GM18868 (cell line): ENCODE measurements at regions not wholly inside any gene's neighbourhood (a gene's known extent, or its start where the extent isn't known, plus 50 kb on each side); places are given as distances from the start of the nearest gene placed in this dataset.

Source experiments
- ATAC-seq: cut with Tn5 transposase; IDR thresholded peaks from one replicate; pipeline ENCODE4 v1.9.1; 2021; ENCODE audit warnings: mild to moderate bottlenecking, moderate library complexity; ENCODE audit not compliant: unreplicated experiment

DNA sequence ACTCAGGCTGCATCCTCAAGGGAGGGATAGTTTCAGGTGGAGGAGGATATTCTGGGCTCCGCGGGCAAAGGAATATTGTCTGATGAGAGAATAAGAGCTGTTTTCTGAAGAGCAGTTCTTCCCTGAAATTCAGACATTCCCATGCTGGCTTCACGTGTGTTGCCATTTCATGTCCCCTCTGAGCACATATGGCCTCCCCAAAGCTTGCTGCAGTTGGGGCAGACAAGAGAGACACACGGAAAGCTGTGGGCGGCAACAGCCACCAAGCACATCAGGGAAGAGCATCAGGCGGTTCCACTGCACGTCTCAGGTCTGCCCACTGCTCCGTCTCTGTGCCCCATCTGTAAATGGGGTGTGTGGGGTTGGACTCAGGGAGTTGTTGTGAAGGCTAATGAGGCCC lies 247.5 kb upstream of the TSHZ3 start:
- no peak for ATAC-seq

DNA sequence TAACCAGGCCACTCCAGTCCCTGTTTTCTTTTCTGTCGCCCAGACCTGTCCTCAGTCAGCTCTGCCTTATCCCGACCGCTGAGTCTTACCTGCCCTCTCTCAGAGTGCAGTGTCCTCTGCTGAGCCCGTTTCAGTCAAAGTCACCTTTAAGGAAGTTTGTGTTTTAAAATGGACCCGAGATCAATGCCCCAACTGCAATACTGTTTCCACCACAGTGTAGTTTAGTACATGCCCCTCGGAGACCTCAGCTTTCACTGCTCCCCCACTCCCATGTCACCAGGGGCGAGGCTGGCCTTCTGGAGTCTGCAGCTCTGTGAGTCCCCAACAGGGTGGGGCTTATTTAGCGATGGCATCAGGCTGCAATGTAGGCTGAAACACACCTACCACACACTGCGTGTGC lies 248.4 kb upstream of the TSHZ3 start:
- no peak for ATAC-seq

GRCh38 chr19:31598730-31599238 lies 249.5 kb upstream of the TSHZ3 start:
- no peak for ATAC-seq

- no peak for ATAC-seq
These were observed 251.6 kb upstream of the TSHZ3 start for GRCh38 chr19:31600731-31601295.

DNA sequence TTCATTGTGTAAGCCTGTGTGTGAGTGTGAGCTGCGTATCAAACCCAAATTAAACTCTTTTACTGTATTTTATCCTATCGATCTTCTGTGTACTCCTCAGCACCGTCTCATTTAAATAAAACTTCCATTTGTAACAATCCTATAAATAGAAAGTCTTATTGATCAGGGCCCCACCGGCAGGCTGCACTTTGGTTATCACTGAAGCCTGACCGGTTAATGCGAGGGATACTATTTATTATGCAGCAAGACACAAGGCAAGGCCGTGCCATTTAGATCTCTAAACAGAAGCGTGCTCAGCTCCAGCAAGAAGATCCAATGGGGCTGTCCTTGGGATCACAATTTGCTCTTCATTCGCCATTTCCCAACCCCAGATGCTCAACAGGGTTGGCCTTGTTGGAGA lies 252.6 kb upstream of the TSHZ3 start:
- ATAC-seq = no peak

GRCh38 chr19:31602548-31602947 lies 253.3 kb upstream of the TSHZ3 start:
- ATAC-seq = no peak

DNA sequence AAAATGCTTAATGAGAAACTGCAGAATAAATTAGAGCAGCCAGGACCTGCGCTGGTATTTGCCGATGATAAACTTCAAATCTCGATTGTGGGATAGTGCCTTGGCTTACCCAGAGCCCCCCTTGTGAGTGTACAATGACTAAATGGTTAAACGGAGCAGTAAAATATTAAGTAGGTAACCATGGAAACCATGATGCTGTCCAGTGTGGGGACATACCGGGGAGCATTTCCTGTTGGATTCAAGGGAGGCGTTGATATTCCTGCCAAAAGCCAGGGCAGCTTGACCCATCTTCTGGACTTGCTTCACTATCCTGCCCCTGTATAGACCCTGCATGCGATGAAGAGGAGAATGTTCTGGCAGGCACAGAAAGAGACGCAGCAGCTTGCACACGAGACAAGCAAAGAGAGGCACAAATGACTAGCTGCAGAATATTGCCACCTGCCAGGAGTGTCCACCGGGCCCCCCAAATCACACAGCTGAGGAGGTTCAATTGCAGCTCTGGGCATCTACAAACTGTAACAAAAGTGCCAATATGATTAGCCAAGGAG lies 255.3 kb upstream of the TSHZ3 start:
- no peak for ATAC-seq

- no peak for ATAC-seq
These were observed 260.8 kb upstream of the TSHZ3 start for GRCh38 chr19:31610018-31610417.

- no peak for ATAC-seq
These were observed 262.0 kb upstream of the TSHZ3 start for GRCh38 chr19:31611046-31611877.

DNA sequence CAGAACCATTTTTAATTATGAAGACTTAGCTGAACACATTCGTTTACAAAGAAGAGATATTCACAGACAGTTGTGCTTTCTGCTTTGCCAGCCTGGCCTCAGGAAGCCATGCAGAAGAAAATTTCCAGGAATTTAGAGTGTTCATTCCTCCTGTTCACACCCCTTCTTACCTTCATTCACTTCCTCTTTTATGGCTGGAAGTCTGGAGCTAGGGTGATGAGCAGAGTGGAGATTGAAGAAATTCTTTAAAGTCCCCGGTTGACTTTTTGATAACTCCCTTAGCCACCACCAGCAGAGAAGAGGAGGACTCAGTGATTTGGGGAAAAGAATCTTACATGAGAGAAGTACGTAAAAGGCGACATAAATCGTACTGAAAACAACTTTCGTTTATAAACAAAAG lies 263.6 kb upstream of the TSHZ3 start:
- ATAC-seq = no peak

DNA sequence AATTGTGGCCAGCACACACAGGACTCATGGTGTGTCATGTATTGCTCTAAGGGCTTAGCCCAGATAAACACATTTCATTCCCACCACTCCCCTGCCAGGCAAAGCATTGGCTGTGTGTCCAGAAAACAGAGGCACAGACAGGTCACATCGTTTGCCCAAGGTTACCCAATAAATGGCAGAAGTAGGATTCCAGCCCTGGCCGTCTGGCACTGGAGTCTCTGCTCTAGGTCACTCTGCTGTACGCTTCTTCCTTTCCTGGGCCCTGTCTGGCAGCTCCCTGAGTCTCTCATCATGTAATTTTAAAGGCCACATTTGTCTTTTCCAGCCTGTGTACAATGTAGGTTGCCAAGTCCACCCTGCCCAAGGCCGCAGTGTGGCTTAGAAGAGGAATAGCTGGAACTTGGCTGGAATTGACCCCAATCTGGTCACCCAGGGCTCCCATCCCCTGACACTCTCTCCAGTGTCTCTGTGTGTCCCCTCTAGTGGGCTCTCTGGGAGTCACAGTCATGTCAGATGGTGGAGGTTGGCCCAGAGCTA lies 264.5 kb upstream of the TSHZ3 start:
- ATAC-seq = no peak

DNA sequence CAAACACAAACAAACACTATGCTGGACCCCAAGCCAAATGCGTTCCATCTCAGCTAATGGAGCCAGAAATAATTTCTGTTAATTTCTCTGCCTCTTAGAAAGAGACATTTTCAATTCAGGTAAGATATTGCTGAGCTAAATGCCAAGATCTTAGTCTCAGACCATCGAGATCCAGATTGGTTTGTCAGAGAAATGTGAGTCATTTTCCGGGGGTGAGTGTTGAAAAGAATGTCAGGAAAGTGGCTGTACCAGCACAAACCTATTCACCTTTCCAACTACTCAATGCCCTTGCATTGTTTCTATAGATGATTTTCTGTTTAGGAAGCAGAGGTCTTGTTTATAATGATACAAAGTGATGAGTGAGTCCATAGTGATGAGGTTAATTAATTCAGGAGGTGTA lies 266.8 kb upstream of the TSHZ3 start:
- ATAC-seq = no peak

DNA sequence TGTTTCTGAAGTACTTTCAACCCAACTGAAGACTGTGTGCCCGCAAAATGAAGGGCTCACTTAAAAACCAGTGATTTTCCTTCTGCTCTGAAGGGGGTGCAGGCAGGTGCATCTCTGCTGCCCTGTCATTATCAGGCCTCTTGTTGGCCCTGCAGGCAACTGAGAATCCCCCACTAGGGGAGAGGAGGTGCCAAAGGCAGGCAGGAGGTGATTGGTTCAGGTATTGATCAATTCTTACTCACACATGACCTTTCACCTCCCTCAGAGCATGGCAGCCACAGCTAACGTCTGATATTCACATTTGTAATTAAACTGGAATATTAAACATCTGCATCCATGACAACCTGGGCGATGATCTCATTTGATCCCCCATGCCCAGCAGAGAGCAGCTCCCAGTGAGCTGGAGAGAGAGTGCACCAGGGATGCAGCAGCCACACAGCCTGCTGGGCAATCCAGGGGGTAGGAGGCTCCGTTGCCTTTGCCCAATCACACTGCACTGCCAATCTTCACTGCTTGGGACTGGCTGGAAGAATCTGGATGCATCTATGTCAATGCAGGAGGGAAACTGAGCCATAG lies 267.9 kb upstream of the TSHZ3 start:
- ATAC-seq = no peak

- ATAC-seq = no peak
These were observed 275.8 kb upstream of the TSHZ3 start for GRCh38 chr19:31625056-31625455.

- ATAC-seq = no peak
These were observed 276.3 kb upstream of the TSHZ3 start for GRCh38 chr19:31625575-31625974.

- ATAC-seq = no peak
These were observed 277.7 kb upstream of the TSHZ3 start for GRCh38 chr19:31626941-31627340.

GRCh38 chr19:31627620-31628365 lies 278.6 kb upstream of the TSHZ3 start:
- no peak for ATAC-seq

GRCh38 chr19:31629579-31630363 lies 280.5 kb upstream of the TSHZ3 start:
- ATAC-seq = no peak

DNA sequence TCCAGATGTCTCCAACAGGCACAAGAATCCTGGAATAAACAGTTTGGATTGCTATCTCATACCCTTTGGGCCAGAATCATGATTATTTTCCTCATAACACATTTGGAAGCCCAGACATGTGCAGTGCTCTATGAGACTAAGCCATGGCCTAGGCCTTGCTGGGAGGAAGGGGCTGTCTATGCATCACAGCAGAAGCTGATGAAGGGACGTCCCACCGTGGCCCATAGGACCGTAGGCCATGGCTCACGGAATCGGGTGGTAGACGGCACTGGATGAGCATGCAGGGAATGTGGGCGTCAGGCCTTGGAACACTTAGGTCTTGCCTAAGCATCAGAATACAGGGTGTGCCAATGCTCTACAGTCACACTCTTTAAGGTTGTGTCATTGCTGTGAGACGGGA lies 283.8 kb upstream of the TSHZ3 start:
- no peak for ATAC-seq

DNA sequence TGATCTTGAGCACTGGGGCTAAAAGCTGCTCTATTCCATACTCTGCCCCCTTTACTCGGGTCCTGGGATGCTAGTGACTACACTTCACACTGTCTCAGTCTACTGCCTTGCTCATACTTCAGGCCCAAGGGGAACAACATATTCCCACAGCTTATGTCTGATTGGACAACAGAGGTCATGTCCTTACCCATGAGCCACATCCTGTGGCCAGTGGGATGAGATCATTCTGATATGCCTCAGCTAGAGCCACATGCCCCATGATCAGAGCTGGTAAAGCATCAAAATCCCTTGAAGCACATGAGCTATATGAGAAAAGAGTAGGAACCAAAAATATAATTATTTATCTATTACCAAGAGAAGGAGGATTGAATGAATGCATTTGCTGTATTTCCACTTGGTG lies 290.1 kb upstream of the TSHZ3 start:
- ATAC-seq = no peak
